Psoas muscle (tissue), 7 donors: ENCODE measurements at regions not wholly inside any gene's neighbourhood (a gene's known extent, or its start where the extent isn't known, plus 50 kb on each side); places are given as distances from the start of the nearest gene placed in this dataset.

Source experiments
- ATAC-seq, 4 donors: fragments of 200-7000 bp; cut with Tn5 transposase; one replicate each; pipeline ENCODE4 v1.9.1; 2020; ENCODE audit warnings: moderate library complexity in 3 of 4, mild to moderate bottlenecking in 2 of 4
- DNase-seq, 2 donors: peaks; one replicate each; pipeline ENCODE4 v3.0.0-alpha.2; 2020
- H3K27ac ChIP-seq: fragments of 200-600 bp; one replicate; pipeline ENCODE4 v1.8.0; 2022
- H3K27me3 ChIP-seq, 3 donors: fragments of 200-600 bp in 1 of 3; one replicate each; pipeline versions ENCODE4 v1.6.1 to v1.8.0; 2013 to 2022; ENCODE audit warnings: low read length in 2 of 3, mild to moderate bottlenecking in 2 of 3, moderate library complexity in 1 of 3; ENCODE audit not compliant: insufficient read depth in 3 of 3
- H3K36me3 ChIP-seq, 2 donors: fragments of 200-600 bp in 1 of 2; one replicate each; pipeline versions ENCODE4 v1.6.1 to v1.8.0; 2013 to 2022; ENCODE audit warnings: low read depth in 1 of 2, mild to moderate bottlenecking in 1 of 2, moderate library complexity in 1 of 2; ENCODE audit not compliant: insufficient read depth in 1 of 2
- H3K4me1 ChIP-seq: fragments of 200-600 bp; one replicate; pipeline ENCODE4 v1.8.0; 2022
- H3K4me3 ChIP-seq: fragments of 200-600 bp; one replicate; pipeline ENCODE4 v1.8.0; 2022; ENCODE audit warnings: mild to moderate bottlenecking
- H3K9me3 ChIP-seq: fragments of 200-600 bp; one replicate; pipeline ENCODE4 v1.8.0; 2022
- whole genome bisulfite sequencing, 3 donors: extraction: QIAGEN DNeasy Blood & Tissue Kit; methylation state at CpG; one replicate each; pipeline versions ENCODE4 v1.1.6 to v1.1.7; 2013; 5-methylcytosine and 5-hydroxymethylcytosine counted together
- intact Hi-C, 2 donors: fragments of 100-400 bp; cut with DNase I; formaldehyde crosslinking; loops; one replicate each; pipeline versions ENCODE4 v1.11.0 to v1.14.2; 2022
- TF ChIP-seq, protein P1 (sequence below): fragments of 200-600 bp; IDR thresholded peaks from one replicate; pipeline ENCODE4 v1.8.0; 2022; ENCODE audit warnings: antibody characterized with exemption
- donor health status: healthy with polysubstance abuse.
- donor health status: DM: no; HTN: no; CAD: no; lungs with moderate emphysema.
- donor health status: Bipolar disorder and iron deficiency.
- donor health status: healthy.
- donor health status: DM: yes; HTN: yes; CAD: no.
- donor health status: DM: no; HTN: no; CAD: no.
- donor health status: DM: yes; HTN: yes; CAD: no.

DNA sequence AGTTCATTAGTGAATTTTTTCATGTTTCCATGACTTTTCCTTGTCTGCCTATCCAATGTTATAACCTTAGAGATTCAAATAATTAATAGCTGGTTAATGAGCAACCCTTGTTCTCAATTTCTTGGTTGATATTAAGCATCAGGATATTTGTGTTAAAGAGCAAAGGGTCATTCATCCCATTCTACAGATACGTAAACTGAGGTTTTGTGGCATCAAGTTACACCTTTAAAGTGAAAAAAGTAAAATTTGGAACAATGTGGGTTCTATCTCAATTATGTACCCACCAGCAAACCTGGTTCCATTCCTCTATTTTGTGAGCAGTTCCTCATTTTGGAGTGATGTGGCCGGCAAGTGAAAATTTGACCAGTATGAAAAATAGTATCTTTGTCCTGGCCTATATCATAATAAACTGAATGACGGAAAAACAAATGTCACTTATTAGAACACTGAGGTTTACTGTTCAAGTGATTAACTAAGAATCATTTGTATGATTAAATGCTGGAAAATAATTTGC, 220.5 kb upstream of the ATP5MC3 start:
- Histone ChIP-seq H3K4me1 (no peaks in the 10 kb centered on the region), H3K36me3 (no peaks in the 10 kb centered on the region), H3K27ac (no peak overlapping the region), H3K27me3 (no peaks in the 10 kb centered on the region), H3K4me3 (no peak overlapping the region), H3K9me3 (no peaks in the 10 kb centered on the region)
- WGBS, 3 donors: 88 to 94% (median 90%) methylated on average over 3 of the region's 3 CpGs
- TF ChIP-seq, protein P1, sequence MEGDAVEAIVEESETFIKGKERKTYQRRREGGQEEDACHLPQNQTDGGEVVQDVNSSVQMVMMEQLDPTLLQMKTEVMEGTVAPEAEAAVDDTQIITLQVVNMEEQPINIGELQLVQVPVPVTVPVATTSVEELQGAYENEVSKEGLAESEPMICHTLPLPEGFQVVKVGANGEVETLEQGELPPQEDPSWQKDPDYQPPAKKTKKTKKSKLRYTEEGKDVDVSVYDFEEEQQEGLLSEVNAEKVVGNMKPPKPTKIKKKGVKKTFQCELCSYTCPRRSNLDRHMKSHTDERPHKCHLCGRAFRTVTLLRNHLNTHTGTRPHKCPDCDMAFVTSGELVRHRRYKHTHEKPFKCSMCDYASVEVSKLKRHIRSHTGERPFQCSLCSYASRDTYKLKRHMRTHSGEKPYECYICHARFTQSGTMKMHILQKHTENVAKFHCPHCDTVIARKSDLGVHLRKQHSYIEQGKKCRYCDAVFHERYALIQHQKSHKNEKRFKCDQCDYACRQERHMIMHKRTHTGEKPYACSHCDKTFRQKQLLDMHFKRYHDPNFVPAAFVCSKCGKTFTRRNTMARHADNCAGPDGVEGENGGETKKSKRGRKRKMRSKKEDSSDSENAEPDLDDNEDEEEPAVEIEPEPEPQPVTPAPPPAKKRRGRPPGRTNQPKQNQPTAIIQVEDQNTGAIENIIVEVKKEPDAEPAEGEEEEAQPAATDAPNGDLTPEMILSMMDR: no peak
- DNase-seq (no peak), ATAC-seq (no peak)
- intact Hi-C loops: no loop called here

DNA sequence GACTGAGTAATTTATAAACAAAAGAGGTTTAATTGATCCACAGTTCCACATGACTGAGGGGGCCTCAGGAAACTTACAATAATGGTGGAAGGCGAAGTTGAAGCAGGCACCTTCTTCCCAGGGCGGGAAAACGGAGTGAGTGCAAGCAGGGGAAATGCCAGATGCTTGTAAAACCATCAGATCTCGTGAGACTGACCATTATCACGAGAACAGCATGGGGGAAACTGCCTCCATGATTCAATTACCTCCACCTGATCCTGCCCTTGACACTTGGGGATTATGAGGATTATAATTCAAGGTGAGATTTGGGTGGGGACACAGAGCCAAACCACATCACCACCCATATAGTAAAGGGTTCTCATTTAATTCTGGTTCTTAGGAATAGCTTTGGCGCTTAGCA, 219.5 kb upstream of the ATP5MC3 start:
- TF ChIP-seq, protein P1: no peak
- intact Hi-C loops: no loop called here
- H3K27me3 ChIP-seq: no peaks in the 10 kb centered on the region
- no peak for ATAC-seq
- no peaks in the 10 kb centered on the region for H3K36me3 ChIP-seq
- DNase-seq: no peak
- H3K27ac ChIP-seq: no peak overlapping the region
- no peaks in the 10 kb centered on the region for H3K4me1 ChIP-seq
- 67 to 72% (median 70%) methylated on average over 6 of the region's 6 CpGs for WGBS, 3 donors
- H3K9me3 ChIP-seq: no peaks in the 10 kb centered on the region
- no peak overlapping the region for H3K4me3 ChIP-seq

DNA sequence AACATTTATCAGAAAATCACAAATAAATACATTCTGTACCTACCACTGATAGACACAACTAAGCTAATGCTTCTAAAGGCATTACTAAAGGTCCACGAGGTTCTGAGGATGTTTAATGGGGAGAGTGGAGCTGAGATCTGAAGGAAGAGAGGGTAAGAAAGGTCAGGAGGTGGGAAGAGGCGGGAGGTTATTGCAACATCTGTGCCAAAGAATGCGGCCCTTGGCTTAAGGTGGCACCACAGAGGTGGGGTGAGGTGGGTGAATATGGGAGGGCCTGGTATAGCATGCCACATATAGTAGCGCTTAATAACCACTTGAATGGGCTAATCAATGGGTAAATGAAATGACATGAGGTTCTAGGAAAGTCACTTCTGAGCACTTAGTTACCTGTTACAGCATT, 217.8 kb upstream of the ATP5MC3 start:
- H3K27ac ChIP-seq: no peak overlapping the region
- ATAC-seq (no peak), DNase-seq (no peak)
- intact Hi-C loops: no loop called here
- no peaks in the 10 kb centered on the region for H3K4me1 ChIP-seq
- no peak overlapping the region for H3K4me3 ChIP-seq
- TF ChIP-seq, protein P1: no peak
- no peaks in the 10 kb centered on the region for H3K36me3 ChIP-seq
- H3K9me3 ChIP-seq: no peaks in the 10 kb centered on the region
- no peaks in the 10 kb centered on the region for H3K27me3 ChIP-seq
- 56 to 63% (median 58%) methylated on average over 4 of the region's 4 CpGs for WGBS, 3 donors

DNA sequence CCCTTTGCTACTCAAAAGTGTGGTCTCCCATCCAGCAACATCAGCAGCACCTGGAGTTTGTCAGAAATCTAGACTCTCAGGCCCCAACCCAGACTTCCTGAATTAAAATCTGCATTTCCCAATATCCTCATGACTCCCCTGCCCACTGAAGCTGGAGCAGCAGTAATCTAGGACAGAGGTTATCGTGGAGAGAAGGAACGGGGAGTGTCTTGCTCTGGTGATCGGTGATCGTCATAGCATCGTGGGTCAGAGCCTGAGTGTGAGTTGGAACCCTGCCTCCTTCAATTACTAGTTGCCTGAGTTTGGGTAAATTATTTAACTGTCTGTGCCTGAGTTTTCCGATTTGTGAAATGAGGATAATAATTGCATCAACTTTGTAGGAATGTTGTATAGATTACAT, 217.3 kb upstream of the ATP5MC3 start:
- TF ChIP-seq, protein P1: no peak
- H3K9me3 ChIP-seq: no peaks in the 10 kb centered on the region
- no peaks in the 10 kb centered on the region for H3K27me3 ChIP-seq
- ATAC-seq (no peak), DNase-seq (no peak)
- no peaks in the 10 kb centered on the region for H3K4me1 ChIP-seq
- WGBS, 3 donors: 78 to 87% (median 79%) methylated on average over 6 of the region's 6 CpGs
- intact Hi-C loops: no loop called here
- H3K36me3 ChIP-seq: no peaks in the 10 kb centered on the region
- no peak overlapping the region for H3K4me3 ChIP-seq
- no peak overlapping the region for H3K27ac ChIP-seq

DNA sequence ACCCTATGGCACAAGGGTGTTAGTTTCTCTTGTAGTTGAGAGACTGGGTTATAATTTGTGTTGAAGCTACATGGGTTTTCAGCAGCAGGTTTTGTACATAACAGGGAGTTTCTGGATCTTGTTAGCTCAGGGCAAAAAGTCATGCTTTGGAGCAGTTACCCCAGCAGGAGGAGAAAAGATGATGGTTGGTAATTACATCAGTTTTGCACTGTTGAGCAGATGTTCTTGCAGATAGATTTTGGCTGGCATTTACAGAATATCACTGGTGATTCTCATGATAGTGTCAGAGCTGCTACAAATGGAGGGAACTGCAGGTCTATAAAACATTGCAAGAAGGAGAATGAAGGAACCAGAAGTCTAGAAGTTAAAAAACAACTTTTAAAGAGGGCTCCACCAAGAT, 215.2 kb upstream of the ATP5MC3 start:
- intact Hi-C loops: no loop called here
- ATAC-seq (no peak), DNase-seq (no peak)
- Histone ChIP-seq H3K4me3 (no peak overlapping the region), H3K4me1 (no peaks in the 10 kb centered on the region), H3K9me3 (no peaks in the 10 kb centered on the region), H3K27me3 (no peaks in the 10 kb centered on the region), H3K36me3 (no peaks in the 10 kb centered on the region), H3K27ac (no peak overlapping the region)
- TF ChIP-seq, protein P1: no peak
